CD14-positive monocyte (primary cell): ENCODE measurements at regions not wholly inside any gene's neighbourhood (a gene's known extent, or its start where the extent isn't known, plus 50 kb on each side); places are given as distances from the start of the nearest gene placed in this dataset.

Experiments used
- DNase-seq, 3 donors: peaks; one replicate each; pipeline ENCODE4 v3.0.0-alpha.2; 2011 to 2022
- H2AFZ ChIP-seq: 2 replicates; pipeline ENCODE4 v1.6.0; 2012; ENCODE audit warnings: mild to moderate bottlenecking, low read depth, low read length, inconsistent platforms; ENCODE audit not compliant: insufficient read depth, poor library complexity, severe bottlenecking
- H3K27ac ChIP-seq, 2 donors: 1 replicate in 1 of 2; 2 replicates in 1 of 2; pipeline ENCODE4 v1.5.1; 2012 to 2013; ENCODE audit warnings: low read length in 2 of 2, control low read depth in 1 of 2, inconsistent platforms in 1 of 2, low read depth in 1 of 2, mild to moderate bottlenecking in 1 of 2
- H3K27me3 ChIP-seq, 2 donors: one replicate each; pipeline versions ENCODE4 v1.6.0 to v1.6.1; 2011 to 2013; ENCODE audit warnings: low read length in 2 of 2; ENCODE audit not compliant: control insufficient read depth in 2 of 2, insufficient read depth in 2 of 2
- H3K36me3 ChIP-seq, 2 donors: replicated peaks in 1 of 2; 1 replicate in 1 of 2; 2 replicates in 1 of 2; pipeline versions ENCODE4 v1.5.1 to v1.6.1; 2012 to 2013; ENCODE audit warnings: low read length in 2 of 2, control low read depth in 1 of 2, inconsistent platforms in 1 of 2, mild to moderate bottlenecking in 1 of 2; ENCODE audit not compliant: insufficient read depth in 2 of 2, control insufficient read depth in 1 of 2
- H3K4me1 ChIP-seq, 2 donors: 1 replicate in 1 of 2; 2 replicates in 1 of 2; pipeline versions ENCODE4 v1.5.1 to v1.6.1; 2012 to 2013; ENCODE audit warnings: low read length in 2 of 2, control low read depth in 1 of 2, inconsistent platforms in 1 of 2, mild to moderate bottlenecking in 1 of 2, moderate library complexity in 1 of 2; ENCODE audit not compliant: insufficient read depth in 2 of 2, control insufficient read depth in 1 of 2
- H3K4me2 ChIP-seq: replicated peaks from 2 replicates; pipeline ENCODE3; 2012; ENCODE audit warnings: low read length, moderate library complexity, mild to moderate bottlenecking; ENCODE audit not compliant: poor library complexity, severe bottlenecking; ENCODE audit errors: extremely low read depth
- H3K4me3 ChIP-seq, 3 experiments: fragments of 200-600 bp in 1 of 3; sonication (generic) in 1 of 3; replicated peaks in 1 of 3; 1 replicate in 2 of 3; 2 replicates in 1 of 3; pipeline ENCODE4 v1.5.1; 2011 to 2013; ENCODE audit warnings: low read length in 3 of 3, mild to moderate bottlenecking in 3 of 3, control low read depth in 2 of 3, low read depth in 2 of 3, inconsistent platforms in 1 of 3, moderate library complexity in 1 of 3
- H3K79me2 ChIP-seq: 2 replicates; pipeline ENCODE4 v1.6.0; 2012; ENCODE audit warnings: mild to moderate bottlenecking, control low read depth, inconsistent platforms, low read length, moderate library complexity; ENCODE audit not compliant: insufficient read depth
- H3K9ac ChIP-seq: 2 replicates; pipeline ENCODE4 v1.6.0; 2017; ENCODE audit warnings: low read length, mild to moderate bottlenecking; ENCODE audit not compliant: insufficient read depth, poor library complexity, severe bottlenecking
- H3K9me3 ChIP-seq, 2 donors: replicated peaks in 1 of 2; 1 replicate in 1 of 2; 2 replicates in 1 of 2; pipeline versions ENCODE4 v1.5.1 to v1.6.1; 2012 to 2013; ENCODE audit warnings: low read length in 2 of 2, control low read depth in 1 of 2; ENCODE audit not compliant: control insufficient read depth in 1 of 2, insufficient read depth in 1 of 2
- H4K20me1 ChIP-seq: 2 replicates; pipeline ENCODE4 v1.6.0; 2012; ENCODE audit warnings: mild to moderate bottlenecking, low read length, control low read depth, moderate library complexity; ENCODE audit not compliant: insufficient read depth
- H3K27ac Mint-ChIP-seq, 7 donors: one replicate each; pipeline ENCODE4 v1.8.0; 2020; ENCODE audit warnings: mild to moderate bottlenecking in 7 of 7, mixed read lengths in 7 of 7, moderate library complexity in 6 of 7, inconsistent platforms in 2 of 7
- H3K27me3 Mint-ChIP-seq, 3 donors: one replicate each; pipeline ENCODE4 v1.8.0; 2021 to 2022; ENCODE audit warnings: low read depth in 3 of 3, mild to moderate bottlenecking in 3 of 3, mixed read lengths in 3 of 3, moderate library complexity in 3 of 3, inconsistent platforms in 1 of 3
- H3K36me3 Mint-ChIP-seq, 2 donors: one replicate each; pipeline ENCODE4 v1.8.0; 2020; ENCODE audit warnings: mixed read lengths in 2 of 2, inconsistent platforms in 1 of 2, mild to moderate bottlenecking in 1 of 2
- H3K4me1 Mint-ChIP-seq: one replicate; pipeline ENCODE4 v1.8.0; 2020; ENCODE audit warnings: mild to moderate bottlenecking, mixed read lengths
- H3K4me3 Mint-ChIP-seq, 2 donors: one replicate each; pipeline ENCODE4 v1.8.0; 2020; ENCODE audit warnings: mild to moderate bottlenecking in 2 of 2, mixed read lengths in 2 of 2, moderate library complexity in 1 of 2
- H3K9me3 Mint-ChIP-seq, 7 donors: one replicate each; pipeline ENCODE4 v1.8.0; 2020 to 2022; ENCODE audit warnings: mixed read lengths in 7 of 7, mild to moderate bottlenecking in 6 of 7, moderate library complexity in 6 of 7, inconsistent platforms in 2 of 7
- CTCF ChIP-seq: fragments of 200-600 bp; IDR thresholded peaks from one replicate; pipeline ENCODE4 v1.8.0; 2022; ENCODE audit warnings: antibody characterized with exemption, mild to moderate bottlenecking
- WGBS: methylation state at CpG from one replicate; pipeline ENCODE4 v1.1.5; 2013; ENCODE audit warnings: missing lambda C conversion rate; ENCODE audit not compliant: insufficient coverage; 5-methylcytosine and 5-hydroxymethylcytosine counted together
- intact Hi-C, 2 donors: fragments of 100-400 bp; cut with micrococcal nuclease; formaldehyde crosslinking; loops; one replicate each; pipeline versions ENCODE4 v1.15.0 to v1.15.1; 2023

DNA sequence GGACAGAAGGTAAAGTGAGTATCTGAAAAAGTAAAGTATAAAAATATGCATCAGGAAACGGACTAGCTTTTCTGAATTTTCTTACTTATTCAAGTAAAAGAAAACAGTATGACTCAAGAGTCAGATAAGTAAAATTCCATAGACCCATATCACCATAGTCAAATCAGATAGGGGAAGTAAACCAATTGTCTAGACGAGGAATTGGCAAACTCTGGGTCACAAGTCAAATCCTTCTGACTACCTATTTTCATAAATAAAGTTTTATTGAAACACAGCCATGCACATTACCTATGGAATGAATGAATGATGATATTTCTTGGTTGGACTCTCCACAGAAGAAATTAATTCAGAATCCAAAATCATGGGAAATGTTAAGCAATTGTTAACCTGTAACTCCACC, 59.1 kb upstream of the TMC1 start:
- TF ChIP-seq CTCF: no peak
- H3K27ac Mint-ChIP-seq: no peak overlapping the region
- H3K9me3 ChIP-seq: no peaks in the 10 kb centered on the region
- H3K27ac ChIP-seq: no peak overlapping the region
- H3K4me2 ChIP-seq: no peak overlapping the region
- peak in 1 of 3 donors; percentile 40 for DNase-seq
- WGBS: no CpG with 5 or more reads among the region's 2 CpGs
- peaks cover 18% of the 10 kb centered on the region for H3K4me1 Mint-ChIP-seq
- H3K79me2 ChIP-seq: no peaks in the 10 kb centered on the region
- peaks cover 14 to 20% of the 10 kb centered on the region in 2 donors for H3K4me1 ChIP-seq
- intact Hi-C loops: no loop called here
- no peaks in the 10 kb centered on the region for H3K27me3 ChIP-seq
- H2AFZ ChIP-seq: no peak overlapping the region
- H3K4me3 ChIP-seq: no peak overlapping the region
- no peaks in the 10 kb centered on the region for H3K36me3 ChIP-seq
- no peak overlapping the region for H3K9ac ChIP-seq
- peaks cover 0 to 2% (median 2%) of the 10 kb centered on the region in 3 donors for H3K27me3 Mint-ChIP-seq
- H3K4me3 Mint-ChIP-seq: no peak overlapping the region
- H3K9me3 Mint-ChIP-seq: peaks cover 0 to 2% (median 0%) of the 10 kb centered on the region in 7 donors
- peaks cover 0 to 1% of the 10 kb centered on the region in 2 donors for H3K36me3 Mint-ChIP-seq
- no peaks in the 10 kb centered on the region for H4K20me1 ChIP-seq

DNA sequence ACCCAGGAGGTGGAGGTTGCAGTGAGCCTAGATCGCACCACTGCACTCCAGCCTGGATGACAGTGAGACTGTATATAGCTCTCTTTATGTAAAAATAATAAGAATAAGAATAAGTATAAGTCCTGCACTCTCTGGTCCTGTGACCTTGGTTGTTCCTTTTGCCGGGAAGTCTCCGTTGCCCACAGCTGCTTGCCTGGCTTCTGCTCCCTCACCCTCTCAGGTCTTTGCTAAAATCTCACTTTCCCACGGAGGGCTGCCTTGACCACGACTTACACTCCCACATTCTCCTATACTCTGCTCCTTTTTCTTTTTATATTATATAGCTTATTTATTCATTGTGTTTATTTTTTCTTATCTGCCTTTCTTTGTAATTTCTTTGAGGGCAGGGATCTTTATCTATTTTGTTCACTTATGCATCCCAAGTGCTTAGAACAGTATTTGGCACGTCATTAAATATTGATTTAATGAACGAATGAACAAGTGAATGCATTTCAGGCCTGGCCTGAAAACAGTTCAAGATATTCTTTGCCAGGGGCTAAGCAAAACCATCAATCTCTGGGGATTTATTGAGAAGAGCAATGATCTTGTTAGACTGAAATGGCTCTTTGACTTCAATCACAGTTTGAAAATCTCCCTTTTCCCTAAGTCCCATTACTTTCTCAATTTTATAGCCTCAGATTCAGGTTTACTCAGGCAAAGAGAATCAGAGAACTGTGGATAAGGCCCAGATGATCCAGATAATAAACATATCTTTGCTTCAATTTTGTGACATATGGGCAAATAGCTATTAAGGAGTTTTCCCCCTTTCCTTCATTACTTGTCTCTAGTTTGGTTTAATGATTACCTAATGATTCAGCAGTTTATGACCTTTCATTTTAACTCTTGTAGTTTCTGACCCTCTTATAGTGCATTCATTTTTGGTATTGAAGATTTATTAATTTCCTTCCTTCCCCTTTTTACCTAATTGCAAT, 60.8 kb upstream of the TMC1 start:
- Mint-ChIP-seq H3K4me3 (no peak overlapping the region), H3K27ac (no peak overlapping the region)

More for the DNA sequence above, 60.8 kb upstream of the TMC1 start:
- H3K4me1 Mint-ChIP-seq: peaks cover 17% of the 10 kb centered on the region
- Histone ChIP-seq H3K9me3 (no peaks in the 10 kb centered on the region), H3K4me3 (no peak overlapping the region), H3K27me3 (no peaks in the 10 kb centered on the region), H3K36me3 (no peaks in the 10 kb centered on the region), H3K9ac (no peak overlapping the region), H4K20me1 (no peaks in the 10 kb centered on the region), H3K79me2 (no peaks in the 10 kb centered on the region), H3K4me1 (peaks cover 14 to 17% of the 10 kb centered on the region in 2 donors), H2AFZ (no peak overlapping the region), H3K27ac (no peak overlapping the region), H3K4me2 (no peak overlapping the region)
- WGBS: 90% methylated on average over 2 of the region's 7 CpGs
- H3K36me3 Mint-ChIP-seq: peaks cover 0 to 4% of the 10 kb centered on the region in 2 donors
- H3K27me3 Mint-ChIP-seq: peaks cover 2 to 9% (median 4%) of the 10 kb centered on the region in 3 donors
- H3K9me3 Mint-ChIP-seq: peaks cover 0 to 2% (median 0%) of the 10 kb centered on the region in 7 donors
- TF ChIP-seq CTCF: no peak
- no peak for DNase-seq
- intact Hi-C loops: no loop called here
